ENCODE measurements at regions not wholly inside any gene's neighbourhood (a gene's known extent, or its start where the extent isn't known, plus 50 kb on each side); places are given as distances from the start of the nearest gene placed in this dataset.

- no peaks in the 10 kb centered on the region for H3K36me3 ChIP-seq
- DNase-seq: no peak
- no peak overlapping the region for H3K27ac ChIP-seq
- no peak overlapping the region for H3K4me3 ChIP-seq
- intact Hi-C loops (cut with DNase I; ENCODE audit: low total_unique reads): no loop called here
- TF ChIP-seq POLR2AphosphoS5 (IDR thresholded peaks at IDR 0.05) (no peak), CTCF (IDR thresholded peaks at IDR 0.05) (no peak), EP300 (IDR thresholded peaks at IDR 0.05) (no peak), POLR2A (IDR thresholded peaks at IDR 0.05) (no peak)
- H3K9me3 ChIP-seq: no peaks in the 10 kb centered on the region
- 72 to 88% (median 88%) methylated on average over 2 of the region's 2 CpGs for WGBS, 5 donors
- H3K4me1 ChIP-seq: no peaks in the 10 kb centered on the region
- no peaks in the 10 kb centered on the region for H3K27me3 ChIP-seq
These were observed 336.3 kb downstream of the ACTL7B start for GRCh38 chr9:108519437-108519836.

- WGBS, 5 donors: 46 to 83% (median 71%) methylated on average over 7 to 9 of the region's 9 CpGs
- Histone ChIP-seq H3K27ac (no peak overlapping the region), H3K4me3 (no peak overlapping the region), H3K9me3 (no peaks in the 10 kb centered on the region), H3K36me3 (no peaks in the 10 kb centered on the region), H3K4me1 (no peaks in the 10 kb centered on the region), H3K27me3 (no peaks in the 10 kb centered on the region)
- intact Hi-C loops (cut with DNase I; ENCODE audit: low total_unique reads): no loop called here
- DNase-seq: peak in 1 of 2 donors; percentile 53
- no peak for TF ChIP-seq CTCF (IDR thresholded peaks at IDR 0.05)
- TF ChIP-seq POLR2AphosphoS5 (IDR thresholded peaks at IDR 0.05): no peak
- TF ChIP-seq POLR2A (IDR thresholded peaks at IDR 0.05): no peak
- TF ChIP-seq EP300 (IDR thresholded peaks at IDR 0.05): no peak
These were observed 338.0 kb downstream of the ACTL7B start for GRCh38 chr9:108517651-108518365.

- no peaks in the 10 kb centered on the region for H3K27me3 ChIP-seq
- no peak for DNase-seq
- H3K27ac ChIP-seq: no peak overlapping the region
- intact Hi-C loops (cut with DNase I; ENCODE audit: low total_unique reads): no loop called here
- H3K4me1 ChIP-seq: no peaks in the 10 kb centered on the region
- TF ChIP-seq POLR2A (IDR thresholded peaks at IDR 0.05) (no peak), POLR2AphosphoS5 (IDR thresholded peaks at IDR 0.05) (no peak), EP300 (IDR thresholded peaks at IDR 0.05) (no peak), CTCF (IDR thresholded peaks at IDR 0.05) (no peak)
- WGBS, 5 donors: 77 to 90% (median 86%) methylated on average over 4 of the region's 4 CpGs
- no peak overlapping the region for H3K4me3 ChIP-seq
- no peaks in the 10 kb centered on the region for H3K36me3 ChIP-seq
- H3K9me3 ChIP-seq: no peaks in the 10 kb centered on the region
These were observed 339.4 kb downstream of the ACTL7B start for GRCh38 chr9:108516391-108516790.

GRCh38 chr9:108515856-108516255 lies 339.9 kb downstream of the ACTL7B start:
- Histone ChIP-seq H3K4me3 (no peak overlapping the region), H3K9me3 (no peaks in the 10 kb centered on the region), H3K4me1 (no peaks in the 10 kb centered on the region), H3K36me3 (no peaks in the 10 kb centered on the region), H3K27me3 (no peaks in the 10 kb centered on the region), H3K27ac (no peak overlapping the region)
- 84 to 94% (median 91%) methylated on average over 2 of the region's 2 CpGs for WGBS, 5 donors
- no peak for DNase-seq
- intact Hi-C loops (cut with DNase I; ENCODE audit: low total_unique reads): no loop called here
- TF ChIP-seq EP300 (IDR thresholded peaks at IDR 0.05) (no peak), POLR2A (IDR thresholded peaks at IDR 0.05) (no peak), POLR2AphosphoS5 (IDR thresholded peaks at IDR 0.05) (no peak), CTCF (IDR thresholded peaks at IDR 0.05) (no peak)
